ENCODE measurements at regions not wholly inside any gene's neighbourhood (a gene's known extent, or its start where the extent isn't known, plus 50 kb on each side); places are given as distances from the start of the nearest gene placed in this dataset.

- DNase-seq: no peak
Measured at GRCh38 chr5:38755181-38755580, 90.6 kb upstream of the OSMR start.

GRCh38 chr5:38756068-38756467, 89.7 kb upstream of the OSMR start:
- DNase-seq: no peak

GRCh38 chr5:38757451-38758245, 88.2 kb upstream of the OSMR start:
- no peak for DNase-seq

GRCh38 chr5:38758774-38759600, 86.8 kb upstream of the OSMR start:
- no peak for DNase-seq

- no peak for DNase-seq
Measured at GRCh38 chr5:38764937-38765391, 80.8 kb upstream of the OSMR start.

- no peak for DNase-seq
Measured at GRCh38 chr5:38765399-38765861, 80.4 kb upstream of the OSMR start.

- DNase-seq: no peak
Measured at GRCh38 chr5:38766151-38766550, 79.7 kb upstream of the OSMR start.

GRCh38 chr5:38768412-38769211, 77.2 kb upstream of the OSMR start:
- no peak for DNase-seq

- DNase-seq: no peak
Measured at GRCh38 chr5:38772471-38772870, 73.3 kb upstream of the OSMR start.

GRCh38 chr5:38775218-38775840, 70.5 kb upstream of the OSMR start:
- no peak for DNase-seq

- DNase-seq: no peak
Measured at GRCh38 chr5:38776149-38776896, 69.5 kb upstream of the OSMR start.

- DNase-seq: no peak
Measured at GRCh38 chr5:38777111-38777510, 68.7 kb upstream of the OSMR start.

GRCh38 chr5:38780316-38780715, 65.5 kb upstream of the OSMR start:
- DNase-seq: no peak

- peak; percentile 21 for DNase-seq
Measured at GRCh38 chr5:38780945-38781344, 64.9 kb upstream of the OSMR start.

- DNase-seq: no peak
Measured at GRCh38 chr5:38782180-38782835, 63.5 kb upstream of the OSMR start.

GRCh38 chr5:38783011-38783561, 62.7 kb upstream of the OSMR start:
- no peak for DNase-seq

- DNase-seq: no peak
Measured at GRCh38 chr5:38789134-38789533, 56.7 kb upstream of the OSMR start.

GRCh38 chr5:38789777-38790176, 56.0 kb upstream of the OSMR start:
- DNase-seq: no peak

- no peak for DNase-seq
Measured at GRCh38 chr5:38790268-38790667, 55.5 kb upstream of the OSMR start.

- no peak for DNase-seq
Measured at GRCh38 chr5:38790891-38791290, 54.9 kb upstream of the OSMR start.

GRCh38 chr5:38793099-38793498, 52.7 kb upstream of the OSMR start:
- no peak for DNase-seq

Data from RPMI8226 (cell line).